ENCODE measurements at regions not wholly inside any gene's neighbourhood (a gene's known extent, or its start where the extent isn't known, plus 50 kb on each side); places are given as distances from the start of the nearest gene placed in this dataset.

- Histone ChIP-seq H4K20me1 (ENCODE audit: insufficient read depth, poor library complexity, severe bottlenecking) (no peaks in the 10 kb centered on the region), H3K9me3 (ENCODE audit: low read depth) (no peaks in the 10 kb centered on the region), H3K4me1 (ENCODE audit: insufficient read depth) (no peaks in the 10 kb centered on the region), H3K27ac (no peak overlapping the region), H3K4me2 (no peak overlapping the region), H3K4me3 (no peak overlapping the region), H3K9me2 (replicated peaks; ENCODE audit: insufficient read depth) (no peaks in the 10 kb centered on the region), H3K27me3 (no peaks in the 10 kb centered on the region), H3K79me2 (no peaks in the 10 kb centered on the region), H2AFZ (no peak overlapping the region), H3K36me3 (replicated peaks; ENCODE audit: insufficient read depth, low read depth) (no peaks in the 10 kb centered on the region)
- TF ChIP-seq EZH2 (IDR thresholded peaks at IDR 0.05; ENCODE audit: borderline replicate concordance) = no peak
- TF ChIP-seq EZH2phosphoT487 (IDR thresholded peaks at IDR 0.05; ENCODE audit: low read depth, severe bottlenecking, unreplicated experiment) = no peak
- no peak for TF ChIP-seq CTCF (IDR thresholded peaks at IDR 0.05; ENCODE audit: poor library complexity)
- DNase-seq (ENCODE audit: low spot score) = no peak
- 91% methylated on average over 8 of the region's 8 CpGs for WGBS (ENCODE audit: low lambda C conversion rate, missing lambda C conversion rate)
These were observed 184.4 kb downstream of the ERMARD start for GRCh38 chr6:169935861-169936260.

- Histone ChIP-seq H3K36me3 (replicated peaks; ENCODE audit: insufficient read depth, low read depth) (no peaks in the 10 kb centered on the region), H2AFZ (no peak overlapping the region), H3K9me3 (ENCODE audit: low read depth) (no peaks in the 10 kb centered on the region), H3K4me1 (ENCODE audit: insufficient read depth) (no peaks in the 10 kb centered on the region), H3K9me2 (replicated peaks; ENCODE audit: insufficient read depth) (no peaks in the 10 kb centered on the region), H3K4me3 (no peak overlapping the region), H3K27me3 (no peaks in the 10 kb centered on the region), H3K27ac (no peak overlapping the region), H4K20me1 (ENCODE audit: insufficient read depth, poor library complexity, severe bottlenecking) (no peaks in the 10 kb centered on the region), H3K79me2 (no peaks in the 10 kb centered on the region), H3K4me2 (no peak overlapping the region)
- WGBS (ENCODE audit: low lambda C conversion rate, missing lambda C conversion rate) = 61% methylated on average over 14 of the region's 14 CpGs
- DNase-seq (ENCODE audit: low spot score) = no peak
- no peak for TF ChIP-seq CTCF (IDR thresholded peaks at IDR 0.05; ENCODE audit: poor library complexity)
- no peak for TF ChIP-seq EZH2 (IDR thresholded peaks at IDR 0.05; ENCODE audit: borderline replicate concordance)
- TF ChIP-seq EZH2phosphoT487 (IDR thresholded peaks at IDR 0.05; ENCODE audit: low read depth, severe bottlenecking, unreplicated experiment) = no peak
These were observed 183.9 kb downstream of the ERMARD start for GRCh38 chr6:169935348-169935718.

- WGBS (ENCODE audit: low lambda C conversion rate, missing lambda C conversion rate) = 91% methylated on average over 22 of the region's 22 CpGs
- Histone ChIP-seq H3K27ac (no peak overlapping the region), H3K9me2 (replicated peaks; ENCODE audit: insufficient read depth) (no peaks in the 10 kb centered on the region), H3K4me3 (no peak overlapping the region), H3K4me2 (no peak overlapping the region), H3K27me3 (no peaks in the 10 kb centered on the region), H4K20me1 (ENCODE audit: insufficient read depth, poor library complexity, severe bottlenecking) (no peaks in the 10 kb centered on the region), H3K4me1 (ENCODE audit: insufficient read depth) (no peaks in the 10 kb centered on the region), H3K79me2 (no peaks in the 10 kb centered on the region), H3K9me3 (ENCODE audit: low read depth) (no peaks in the 10 kb centered on the region), H3K36me3 (replicated peaks; ENCODE audit: insufficient read depth, low read depth) (no peaks in the 10 kb centered on the region), H2AFZ (no peak overlapping the region)
- no peak for DNase-seq (ENCODE audit: low spot score)
- TF ChIP-seq EZH2phosphoT487 (IDR thresholded peaks at IDR 0.05; ENCODE audit: low read depth, severe bottlenecking, unreplicated experiment) = no peak
- TF ChIP-seq EZH2 (IDR thresholded peaks at IDR 0.05; ENCODE audit: borderline replicate concordance) = no peak
- no peak for TF ChIP-seq CTCF (IDR thresholded peaks at IDR 0.05; ENCODE audit: poor library complexity)
These were observed 183.4 kb downstream of the ERMARD start for GRCh38 chr6:169934699-169935347.
